GM12865 (cell line): ENCODE measurements at regions not wholly inside any gene's neighbourhood (a gene's known extent, or its start where the extent isn't known, plus 50 kb on each side); places are given as distances from the start of the nearest gene placed in this dataset.

ENCODE experiments used
- DNase-seq: peaks from one replicate; pipeline ENCODE4 v3.0.0; 2010; ENCODE audit warnings: low read depth
- H3K4me3 ChIP-seq: 2 replicates; pipeline ENCODE4 v1.5.1; 2011; ENCODE audit warnings: mild to moderate bottlenecking, low read depth, low read length, control low read depth
- TF ChIP-seq, protein P1 (sequence below): IDR thresholded peaks from 2 replicates; pipeline ENCODE4 v1.5.1; 2011; ENCODE audit warnings: low read length, control low read depth, low read depth, inconsistent platforms; ENCODE audit not compliant: insufficient read depth; ENCODE audit errors: missing control alignments

DNA sequence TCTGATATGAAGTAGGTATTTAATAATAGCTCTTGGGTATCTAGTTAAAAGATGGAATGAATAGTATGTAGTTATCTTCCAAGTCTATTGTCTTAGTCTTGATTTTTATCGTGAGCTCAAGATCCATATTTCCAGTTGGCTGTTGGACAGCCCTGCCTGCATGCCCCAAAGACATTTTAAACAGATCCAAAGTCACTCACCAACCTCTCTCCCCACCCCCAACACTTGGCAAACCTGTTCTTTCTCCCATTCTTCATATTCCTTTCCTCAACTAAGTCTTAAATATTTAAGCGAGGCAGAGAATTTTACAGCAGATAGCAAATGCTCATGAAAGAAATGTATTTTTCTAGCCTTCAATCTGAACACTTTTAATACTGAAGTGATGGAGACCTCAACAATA is 80.7 kb upstream of the PALS2 start:
- no peak overlapping the region for H3K4me3 ChIP-seq
- DNase-seq: no peak
- TF ChIP-seq, protein P1, sequence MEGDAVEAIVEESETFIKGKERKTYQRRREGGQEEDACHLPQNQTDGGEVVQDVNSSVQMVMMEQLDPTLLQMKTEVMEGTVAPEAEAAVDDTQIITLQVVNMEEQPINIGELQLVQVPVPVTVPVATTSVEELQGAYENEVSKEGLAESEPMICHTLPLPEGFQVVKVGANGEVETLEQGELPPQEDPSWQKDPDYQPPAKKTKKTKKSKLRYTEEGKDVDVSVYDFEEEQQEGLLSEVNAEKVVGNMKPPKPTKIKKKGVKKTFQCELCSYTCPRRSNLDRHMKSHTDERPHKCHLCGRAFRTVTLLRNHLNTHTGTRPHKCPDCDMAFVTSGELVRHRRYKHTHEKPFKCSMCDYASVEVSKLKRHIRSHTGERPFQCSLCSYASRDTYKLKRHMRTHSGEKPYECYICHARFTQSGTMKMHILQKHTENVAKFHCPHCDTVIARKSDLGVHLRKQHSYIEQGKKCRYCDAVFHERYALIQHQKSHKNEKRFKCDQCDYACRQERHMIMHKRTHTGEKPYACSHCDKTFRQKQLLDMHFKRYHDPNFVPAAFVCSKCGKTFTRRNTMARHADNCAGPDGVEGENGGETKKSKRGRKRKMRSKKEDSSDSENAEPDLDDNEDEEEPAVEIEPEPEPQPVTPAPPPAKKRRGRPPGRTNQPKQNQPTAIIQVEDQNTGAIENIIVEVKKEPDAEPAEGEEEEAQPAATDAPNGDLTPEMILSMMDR: no peak

DNA sequence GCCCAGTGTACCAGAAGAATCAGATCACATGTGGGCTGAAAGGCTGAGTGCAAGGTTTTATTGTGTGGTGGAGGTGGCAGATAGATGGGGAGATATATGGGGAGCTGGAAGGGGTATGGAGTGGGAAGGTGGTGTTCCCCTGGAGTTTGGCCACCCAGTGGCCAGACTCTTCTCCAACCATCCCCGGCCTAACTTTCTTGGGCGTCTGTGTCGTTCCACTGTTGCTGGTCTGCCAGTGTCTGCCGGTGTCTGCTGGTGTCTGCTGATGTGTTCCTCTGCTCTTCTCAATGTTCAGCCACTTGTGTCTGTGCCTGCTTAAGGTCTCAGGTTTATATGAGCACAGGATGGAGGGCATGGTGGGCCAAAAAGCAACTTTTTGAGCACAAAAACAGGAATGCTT is 78.4 kb upstream of the PALS2 start:
- no peak overlapping the region for H3K4me3 ChIP-seq
- TF ChIP-seq, protein P1: no peak
- DNase-seq: no peak

DNA sequence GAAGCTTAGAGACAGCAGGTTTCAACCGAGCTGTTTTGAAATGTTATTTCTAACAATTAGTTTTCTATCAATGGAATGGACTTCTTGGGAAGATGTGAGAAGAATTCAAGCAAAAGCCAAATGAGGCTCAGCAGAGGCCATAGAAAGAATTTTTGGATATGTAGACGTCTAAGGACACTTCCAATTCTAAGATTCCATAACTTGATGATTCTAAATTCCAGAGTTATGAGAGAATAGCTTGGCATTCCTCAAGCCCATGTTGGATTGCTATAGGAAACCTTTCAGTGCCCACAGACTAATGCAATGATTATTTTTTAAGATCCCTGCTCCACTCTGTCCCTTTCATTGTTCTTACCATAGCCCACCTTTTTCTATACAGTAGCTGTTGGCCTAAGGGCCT is 77.2 kb upstream of the PALS2 start:
- TF ChIP-seq, protein P1: no peak
- DNase-seq: no peak
- H3K4me3 ChIP-seq: no peak overlapping the region

DNA sequence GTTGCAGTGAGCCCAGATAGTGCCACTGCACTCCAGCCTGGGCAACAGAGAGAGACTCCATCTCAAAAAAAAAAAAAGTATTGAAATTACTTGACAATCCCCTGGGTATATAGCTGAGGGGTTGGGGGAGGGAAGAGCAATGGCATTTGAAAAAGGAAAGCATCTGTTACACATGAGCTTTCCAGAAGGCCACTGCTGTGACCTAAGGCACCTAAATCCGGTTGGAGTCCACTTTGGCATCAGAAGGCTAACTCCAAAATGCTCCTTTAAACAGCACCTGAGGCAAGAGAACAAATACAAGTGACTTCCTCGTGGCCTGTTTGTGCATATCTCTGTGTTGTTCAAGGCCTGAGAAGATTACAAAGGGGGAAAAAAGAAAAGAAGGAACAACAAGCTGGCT is 74.8 kb upstream of the PALS2 start:
- TF ChIP-seq, protein P1: no peak
- H3K4me3 ChIP-seq: no peak overlapping the region
- no peak for DNase-seq

DNA sequence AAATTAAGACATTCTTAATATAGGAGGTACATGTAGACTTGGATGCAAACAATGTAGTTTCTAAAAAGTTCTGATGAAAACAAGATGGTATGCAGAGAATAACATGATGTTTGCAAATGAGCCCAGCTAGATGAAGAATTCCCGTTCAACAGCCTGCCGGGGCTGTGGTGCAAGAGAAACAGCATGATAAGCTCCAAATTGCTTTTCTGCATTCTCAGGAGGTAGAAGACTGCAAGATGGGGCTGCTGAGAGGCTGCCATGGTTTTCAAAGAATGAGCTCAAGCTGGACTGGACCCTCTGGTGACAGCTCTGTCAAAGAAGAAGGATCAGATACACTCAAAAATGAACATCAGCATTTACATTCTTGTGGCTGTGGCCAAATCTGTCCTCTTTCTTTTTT is 73.4 kb upstream of the PALS2 start:
- no peak for DNase-seq
- TF ChIP-seq, protein P1: no peak
- no peak overlapping the region for H3K4me3 ChIP-seq

DNA sequence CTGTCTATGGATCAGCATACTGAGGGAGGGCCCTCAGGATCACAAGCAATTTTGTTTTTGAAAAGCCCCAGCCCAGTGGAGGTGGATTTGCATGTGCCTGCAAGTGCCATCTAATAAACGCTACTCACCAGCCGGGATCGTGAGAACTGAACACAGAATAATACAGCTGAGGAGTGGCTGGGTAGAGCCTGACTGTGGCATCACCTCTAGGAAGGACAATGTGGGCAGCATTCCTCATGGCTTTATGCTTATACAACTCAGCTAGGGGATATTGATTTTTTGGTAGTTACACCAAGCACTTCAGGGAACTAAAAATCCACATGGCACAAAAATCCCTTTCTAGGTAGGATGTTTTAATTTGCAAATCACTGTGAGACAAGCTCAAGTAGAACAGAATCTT is 72.7 kb upstream of the PALS2 start:
- no peak for DNase-seq
- TF ChIP-seq, protein P1: no peak
- no peak overlapping the region for H3K4me3 ChIP-seq

DNA sequence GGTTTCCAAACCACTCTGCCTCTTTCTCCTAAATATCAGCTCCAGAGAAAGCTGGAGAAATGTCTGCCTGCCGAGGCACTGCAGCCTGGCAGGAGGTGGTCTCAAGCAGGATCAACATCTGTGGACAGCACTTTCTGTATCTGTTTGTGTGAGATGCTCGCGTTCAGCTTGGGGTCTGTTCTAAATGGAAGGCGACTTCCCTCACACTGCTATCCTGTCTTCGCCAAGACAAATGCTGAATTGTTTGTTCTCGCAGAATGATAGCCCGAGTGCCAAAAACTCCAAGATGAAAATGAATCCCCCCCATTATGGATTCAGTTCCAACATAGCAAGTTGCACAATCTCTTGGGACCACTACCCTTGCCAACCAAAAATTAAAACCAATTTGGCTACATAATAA is 72.2 kb upstream of the PALS2 start:
- no peak overlapping the region for H3K4me3 ChIP-seq
- no peak for DNase-seq
- TF ChIP-seq, protein P1: no peak
